ENCODE measurements at regions not wholly inside any gene's neighbourhood (a gene's known extent, or its start where the extent isn't known, plus 50 kb on each side); places are given as distances from the start of the nearest gene placed in this dataset.

DNA sequence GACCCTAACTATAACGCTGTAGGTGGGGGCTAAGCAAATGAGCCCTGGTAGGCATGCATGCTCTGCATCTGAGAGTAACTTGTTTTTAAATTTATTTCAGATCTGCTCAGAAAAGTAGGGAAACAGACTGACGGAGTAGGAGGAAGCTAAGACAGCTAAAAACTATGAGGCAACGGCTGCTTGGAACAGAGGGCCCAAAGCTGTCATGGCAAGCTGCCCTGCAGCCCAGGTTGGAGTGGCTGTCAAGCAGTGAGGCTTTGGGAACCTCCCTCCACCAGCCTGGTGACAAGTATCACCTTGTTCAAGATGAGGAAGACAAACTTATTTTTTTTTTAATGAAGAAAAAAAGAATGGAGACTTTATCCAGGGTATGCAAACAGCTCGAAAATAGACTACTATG, 439.8 kb downstream of the NLGN4X start:
- no peak for TF ChIP-seq ZFX (IDR thresholded peaks at IDR 0.05; ENCODE audit: borderline replicate concordance)
- no peak for TF ChIP-seq CTCF (IDR thresholded peaks at IDR 0.05)

DNA sequence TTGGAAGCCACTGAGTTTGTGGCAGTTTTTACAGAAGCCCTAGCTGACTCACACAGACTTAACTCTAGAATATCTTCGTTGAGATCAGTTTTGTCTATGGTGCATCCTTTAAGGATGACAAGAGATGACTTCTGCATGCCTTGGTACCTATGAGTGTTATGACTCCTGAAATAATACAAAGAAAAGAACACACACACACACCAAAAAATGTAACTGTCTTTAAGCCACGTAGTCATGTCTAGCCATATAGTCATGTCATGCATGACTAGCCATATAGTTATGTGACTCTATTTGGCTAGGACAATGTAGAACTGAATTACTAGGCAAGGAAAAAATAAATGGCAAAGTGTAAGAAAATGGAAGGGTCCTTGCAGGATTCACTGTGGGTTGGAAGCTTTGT, 447.8 kb downstream of the NLGN4X start:
- TF ChIP-seq ZFX (IDR thresholded peaks at IDR 0.05; ENCODE audit: borderline replicate concordance) (no peak), CTCF (IDR thresholded peaks at IDR 0.05) (no peak)

More for the DNA sequence above, 439.8 kb downstream of the NLGN4X start:
- no peak overlapping the region for H3K27ac ChIP-seq

DNA sequence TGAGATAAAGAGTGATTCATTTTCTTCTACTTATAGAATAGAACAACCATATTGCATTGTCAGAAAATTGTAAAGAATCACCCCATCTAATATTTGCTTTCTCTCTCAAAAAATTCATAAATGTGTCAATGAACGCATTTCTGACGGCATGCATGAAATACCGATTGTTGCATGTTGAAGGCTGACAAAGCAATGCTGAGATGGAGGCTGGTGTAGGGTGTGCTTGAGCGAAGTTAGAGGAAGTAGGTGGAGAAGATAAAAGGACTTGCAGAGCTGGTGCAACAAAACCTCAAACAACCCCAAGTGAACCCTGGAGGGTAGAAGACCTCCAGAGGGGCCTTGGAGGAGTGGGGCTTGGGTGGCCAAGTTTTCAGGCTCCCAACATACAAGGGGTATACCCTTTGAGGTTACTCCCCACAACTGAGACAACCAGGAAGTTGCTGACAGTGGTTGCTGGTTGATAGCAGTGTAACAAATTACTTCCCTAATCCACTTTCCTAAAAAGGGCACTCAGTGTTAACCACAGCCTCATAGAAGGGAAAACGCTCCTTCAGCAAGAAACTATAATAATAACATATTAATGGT, 452.7 kb downstream of the NLGN4X start:
- no peak overlapping the region for H3K27ac ChIP-seq
- TF ChIP-seq CTCF (IDR thresholded peaks at IDR 0.05), result no peak
- TF ChIP-seq ZFX (IDR thresholded peaks at IDR 0.05; ENCODE audit: borderline replicate concordance), result no peak

More for the DNA sequence above, 447.8 kb downstream of the NLGN4X start:
- H3K27ac ChIP-seq, result no peak overlapping the region

- TF ChIP-seq CTCF (IDR thresholded peaks at IDR 0.05), result no peak
- TF ChIP-seq ZFX (IDR thresholded peaks at IDR 0.05; ENCODE audit: borderline replicate concordance), result no peak
- H3K27ac ChIP-seq, result no peak overlapping the region
These were observed 454.2 kb downstream of the NLGN4X start for GRCh38 chrX:5774446-5774845.

DNA sequence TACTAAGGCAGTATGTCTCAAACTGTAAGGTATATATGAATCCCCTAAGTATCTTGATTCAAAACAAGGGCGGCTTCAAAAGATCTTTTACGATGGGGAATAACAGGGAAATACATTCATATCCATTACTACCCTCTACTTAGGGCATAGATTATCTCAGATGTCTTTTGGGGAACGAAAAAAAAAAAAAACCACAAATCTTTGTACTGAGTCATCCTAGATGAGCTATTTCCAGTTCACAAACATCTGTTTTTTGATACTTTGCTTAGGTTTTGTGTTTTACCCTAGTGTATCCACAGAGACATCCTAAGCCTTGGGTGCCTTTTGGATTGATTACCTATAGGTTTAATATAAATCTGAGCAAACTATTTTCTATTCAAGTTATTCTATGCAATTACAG, 457.2 kb downstream of the NLGN4X start:
- no peak overlapping the region for H3K27ac ChIP-seq
- TF ChIP-seq CTCF (IDR thresholded peaks at IDR 0.05) (no peak), ZFX (IDR thresholded peaks at IDR 0.05; ENCODE audit: borderline replicate concordance) (no peak)

DNA sequence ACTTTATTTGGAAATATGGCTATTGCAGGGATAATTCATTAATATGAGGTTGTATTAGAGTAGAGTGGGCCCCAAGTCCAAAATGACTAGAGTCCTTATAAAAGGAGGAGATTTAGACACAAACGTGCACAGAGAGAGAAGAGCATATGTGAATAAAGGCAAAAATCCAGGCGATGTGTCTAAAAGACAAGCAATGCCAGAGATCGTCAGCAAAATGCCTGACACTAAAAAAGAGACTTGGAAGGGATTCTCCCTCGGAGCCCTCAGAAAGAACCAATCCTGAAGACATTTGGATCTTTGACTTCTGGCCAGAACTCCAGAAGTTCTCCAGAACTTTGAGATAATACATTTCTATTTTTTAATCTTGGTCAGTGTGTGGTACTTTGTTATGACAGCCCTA, 472.1 kb downstream of the NLGN4X start:
- no peak overlapping the region for H3K27ac ChIP-seq
- no peak for TF ChIP-seq CTCF (IDR thresholded peaks at IDR 0.05)

GRCh38 chrX:5753291-5753690, 475.4 kb downstream of the NLGN4X start:
- H3K27ac ChIP-seq, result no peak overlapping the region
- TF ChIP-seq CTCF (IDR thresholded peaks at IDR 0.05), result no peak
- TF ChIP-seq ZFX (IDR thresholded peaks at IDR 0.05; ENCODE audit: borderline replicate concordance), result no peak
